GM19372 (cell line): ENCODE measurements at regions not wholly inside any gene's neighbourhood (a gene's known extent, or its start where the extent isn't known, plus 50 kb on each side); places are given as distances from the start of the nearest gene placed in this dataset.

Experiments used
- ATAC-seq: cut with Tn5 transposase; IDR thresholded peaks from one replicate; pipeline ENCODE4 v1.9.1; 2021; ENCODE audit warnings: mild to moderate bottlenecking, low read depth, moderate library complexity; ENCODE audit not compliant: unreplicated experiment

DNA sequence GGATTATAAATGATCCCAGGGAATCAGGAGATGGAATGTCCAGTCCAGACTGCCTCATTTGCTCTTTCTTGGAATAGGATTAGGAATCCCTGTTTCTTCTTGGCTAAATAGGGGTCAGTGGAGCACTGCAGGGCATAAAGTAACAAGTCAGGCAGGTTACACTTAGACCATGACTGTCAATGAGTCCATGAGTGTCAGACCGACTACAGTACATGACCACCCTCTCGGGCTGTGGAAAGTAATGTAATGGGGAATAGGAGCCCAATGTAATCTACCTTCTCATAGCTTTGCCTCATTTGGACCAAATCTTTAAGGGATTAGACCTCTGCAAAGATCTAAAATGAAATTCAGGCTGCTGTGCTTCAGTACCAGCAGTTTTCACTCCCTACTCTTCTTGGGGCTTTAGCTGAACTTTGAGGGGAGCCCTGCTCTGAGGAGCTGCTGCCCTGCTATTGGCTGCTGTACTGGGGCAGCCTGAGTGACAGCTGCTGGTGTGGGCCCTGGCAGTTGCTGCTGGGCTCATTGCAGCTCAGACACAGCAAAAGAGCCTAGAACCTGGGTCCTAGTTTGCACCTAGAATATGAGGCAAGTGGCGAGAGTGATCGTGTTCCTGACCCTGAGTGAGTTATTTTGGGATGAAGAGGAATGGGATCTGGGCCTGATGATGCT lies 62.2 kb upstream of the OR4E1 start:
- ATAC-seq = no peak

DNA sequence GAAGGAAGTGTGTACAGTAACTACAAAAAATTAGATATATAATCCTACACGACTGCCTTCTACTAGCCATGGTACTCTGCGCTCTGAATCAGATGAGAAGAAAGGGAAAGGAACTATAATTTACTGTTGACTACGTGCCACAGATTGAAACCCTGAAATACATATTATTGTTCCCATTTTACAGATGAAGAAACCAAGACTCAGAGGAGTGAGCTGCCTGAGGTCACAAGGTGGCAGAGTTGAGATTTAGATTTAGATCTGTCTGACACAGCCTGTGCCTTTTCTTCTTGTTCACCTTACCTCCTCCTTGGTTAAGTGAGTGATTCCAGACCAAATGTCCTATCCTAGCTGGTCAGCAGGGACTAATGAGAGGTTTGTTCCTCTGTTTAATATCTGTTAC lies 61.6 kb upstream of the OR4E1 start:
- ATAC-seq = no peak

- no peak for ATAC-seq
Measured at GRCh38 chr14:21734457-21735074, 60.9 kb upstream of the OR4E1 start.

GRCh38 chr14:21729703-21730233 lies 56.1 kb upstream of the OR4E1 start:
- ATAC-seq = no peak

DNA sequence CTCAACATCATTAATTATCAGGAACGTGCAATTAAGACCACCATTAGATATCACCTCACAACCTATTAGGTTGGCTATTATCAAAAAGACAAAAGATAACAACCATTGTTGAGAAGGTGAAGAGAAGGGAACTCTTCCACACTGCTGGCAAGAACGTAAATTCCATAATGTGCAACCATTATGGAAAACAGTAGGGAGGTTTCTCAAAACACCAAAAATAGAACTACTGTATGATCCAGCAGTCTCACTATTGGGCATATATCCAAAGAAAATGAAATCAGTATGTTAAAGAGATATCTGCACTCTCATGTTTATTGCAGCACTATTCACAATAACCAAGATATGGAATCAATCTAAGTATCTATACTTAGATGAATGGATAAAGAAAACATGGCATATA lies 51.6 kb upstream of the OR4E1 start:
- ATAC-seq = no peak

DNA sequence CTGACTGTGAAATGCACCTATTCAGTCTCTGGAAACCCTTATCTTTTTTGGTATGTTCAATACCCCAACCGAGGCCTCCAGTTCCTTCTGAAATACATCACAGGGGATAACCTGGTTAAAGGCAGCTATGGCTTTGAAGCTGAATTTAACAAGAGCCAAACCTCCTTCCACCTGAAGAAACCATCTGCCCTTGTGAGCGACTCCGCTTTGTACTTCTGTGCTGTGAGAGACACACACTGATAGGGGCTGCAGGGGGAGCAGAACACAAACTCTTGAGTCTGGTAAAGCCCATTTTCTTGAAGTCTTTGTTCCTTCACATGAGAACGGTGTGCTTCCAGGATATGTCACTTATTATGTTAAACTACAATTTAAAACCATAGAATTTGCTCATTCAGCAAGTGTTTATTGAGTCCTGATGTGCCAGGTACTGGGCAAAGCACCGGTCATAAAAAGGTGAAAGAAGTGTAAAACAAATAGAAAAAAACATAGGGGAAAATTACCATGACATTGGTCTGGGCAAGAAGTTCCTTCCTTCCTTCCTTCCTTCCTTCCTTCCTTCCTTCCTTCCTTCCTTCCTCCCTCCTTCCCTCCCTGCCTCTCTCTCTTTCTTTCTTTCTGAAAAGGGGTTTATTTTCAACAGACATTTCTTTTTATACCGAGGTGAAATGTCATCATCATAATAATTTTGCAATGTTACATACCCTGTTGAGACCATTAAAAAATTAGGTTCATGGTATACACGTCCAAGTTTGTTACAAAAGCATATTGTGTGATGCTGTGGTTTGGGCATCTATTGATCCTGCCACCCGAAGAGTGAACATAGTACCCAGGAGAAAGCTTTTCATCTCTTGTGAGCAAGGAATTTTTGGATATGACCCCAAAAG lies 50.7 kb upstream of the OR4E1 start:
- ATAC-seq = no peak

DNA sequence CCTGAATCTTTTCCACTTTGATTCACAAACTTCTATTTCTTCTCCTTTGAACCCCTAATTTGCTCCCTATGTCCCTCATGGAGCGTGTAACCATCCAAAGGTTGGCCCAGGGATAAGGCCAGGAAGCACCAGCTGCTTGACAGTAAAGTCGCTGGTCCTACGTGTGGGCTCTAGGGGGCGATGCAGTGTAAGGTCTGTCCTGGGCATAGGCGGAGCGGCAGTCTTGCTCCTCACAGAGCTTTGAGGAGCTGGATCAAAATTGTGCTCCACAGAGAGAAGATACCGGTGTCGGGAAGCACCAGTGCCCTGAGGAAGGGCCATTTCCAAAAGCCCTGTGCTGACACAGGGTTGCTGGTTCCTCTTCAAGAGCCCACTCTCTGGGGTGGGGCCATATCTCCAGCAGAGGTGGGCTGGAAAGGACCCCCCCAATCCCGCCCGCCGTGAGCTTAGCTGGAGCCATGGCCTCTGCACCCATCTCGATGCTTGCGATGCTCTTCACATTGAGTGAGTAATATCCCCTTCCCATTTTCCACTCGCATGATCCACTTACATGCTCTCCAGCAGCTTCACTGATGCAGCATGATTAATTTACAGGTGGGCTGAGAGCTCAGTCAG lies 49.9 kb upstream of the OR4E1 start:
- ATAC-seq = no peak
